GM23338 (cell line): ENCODE measurements at regions not wholly inside any gene's neighbourhood (a gene's known extent, or its start where the extent isn't known, plus 50 kb on each side); places are given as distances from the start of the nearest gene placed in this dataset.

Experiments used
- ATAC-seq: fragments of 200-7000 bp; cut with Tn5 transposase; 3 replicates; pipeline ENCODE4 v1.9.1; 2020
- DNase-seq: peaks from one replicate; pipeline ENCODE4 v3.0.0-alpha.2; 2015; ENCODE audit warnings: low spot score
- H2AFZ ChIP-seq: fragments of 200-600 bp; sonication (generic); 2 replicates; pipeline ENCODE4 v1.8.0; 2016; ENCODE audit warnings: antibody characterized with exemption, mild to moderate bottlenecking, moderate library complexity
- H3F3A ChIP-seq: fragments of 200-600 bp; sonication (generic); replicated peaks from 2 replicates; pipeline ENCODE4 v1.8.0; 2017; ENCODE audit warnings: antibody characterized with exemption, mixed run types, low read depth
- H3K27ac ChIP-seq: fragments of 200-600 bp; sonication (generic); 2 replicates; pipeline ENCODE4 v1.6.1; 2016; ENCODE audit warnings: low read depth
- H3K27me3 ChIP-seq: fragments of 200-600 bp; sonication (generic); 2 replicates; pipeline ENCODE4 v1.8.0; 2016; ENCODE audit warnings: mild to moderate bottlenecking, mixed run types, moderate library complexity; ENCODE audit not compliant: insufficient read depth
- H3K36me3 ChIP-seq: fragments of 200-600 bp; sonication (generic); 2 replicates; pipeline ENCODE4 v1.8.0; 2016; ENCODE audit warnings: mild to moderate bottlenecking; ENCODE audit not compliant: insufficient read depth
- H3K4me1 ChIP-seq: fragments of 200-600 bp; sonication (generic); 2 replicates; pipeline ENCODE4 v1.8.0; 2016; ENCODE audit warnings: mild to moderate bottlenecking, moderate library complexity; ENCODE audit not compliant: insufficient read depth
- H3K4me2 ChIP-seq: fragments of 200-600 bp; sonication (generic); 2 replicates; pipeline ENCODE4 v1.7.1; 2017; ENCODE audit warnings: mixed run types
- H3K4me3 ChIP-seq: fragments of 200-600 bp; sonication (generic); 2 replicates; pipeline ENCODE4 v1.6.1; 2016; ENCODE audit warnings: mixed run types
- H3K79me2 ChIP-seq: fragments of 200-600 bp; sonication (generic); replicated peaks from 2 replicates; pipeline ENCODE4 v1.8.0; 2017; ENCODE audit warnings: mild to moderate bottlenecking; ENCODE audit not compliant: insufficient read depth
- H3K9me2 ChIP-seq: fragments of 200-600 bp; sonication (generic); 2 replicates; pipeline ENCODE4 v1.8.0; 2017; ENCODE audit not compliant: insufficient read depth
- H4K20me1 ChIP-seq: fragments of 200-600 bp; sonication (generic); replicated peaks from 2 replicates; pipeline ENCODE4 v1.8.0; 2017; ENCODE audit warnings: mild to moderate bottlenecking; ENCODE audit not compliant: insufficient read depth
- H3K27ac Mint-ChIP-seq: 2 replicates; pipeline ENCODE4 v1.8.0; 2020; ENCODE audit warnings: inconsistent platforms, mild to moderate bottlenecking, moderate library complexity, mixed read lengths
- H3K27me3 Mint-ChIP-seq: 3 replicates; pipeline ENCODE4 v1.8.0; 2022; ENCODE audit warnings: low read depth, mild to moderate bottlenecking, moderate library complexity, mixed read lengths, inconsistent platforms; ENCODE audit not compliant: insufficient read depth, poor library complexity
- H3K36me3 Mint-ChIP-seq: 3 replicates; pipeline ENCODE4 v1.8.0; 2021; ENCODE audit warnings: low read depth, mild to moderate bottlenecking, inconsistent platforms, moderate library complexity, mixed read lengths
- H3K4me1 Mint-ChIP-seq: 3 replicates; pipeline ENCODE4 v1.8.0; 2020; ENCODE audit warnings: mild to moderate bottlenecking, inconsistent platforms, mixed read lengths
- H3K4me3 Mint-ChIP-seq: 3 replicates; pipeline ENCODE4 v1.8.0; 2021; ENCODE audit warnings: moderate library complexity, mild to moderate bottlenecking, inconsistent platforms, mixed read lengths
- H3K9me3 Mint-ChIP-seq: 3 replicates; pipeline ENCODE4 v1.8.0; 2020; ENCODE audit warnings: moderate library complexity, mild to moderate bottlenecking, inconsistent platforms, mixed read lengths
- CREB1 ChIP-seq: fragments of 250-450 bp; sonication (Bioruptor Pico); IDR thresholded peaks from 2 replicates; pipeline ENCODE4 v1.5.0; 2020; ENCODE audit warnings: low read depth, mild to moderate bottlenecking, moderate library complexity
- ETS1 ChIP-seq: IDR thresholded peaks from 2 replicates; pipeline ENCODE4 v1.6.1; 2016; ENCODE audit warnings: antibody characterized with exemption
- EZH2 ChIP-seq: fragments of 200-600 bp; sonication (generic); IDR thresholded peaks from one replicate; pipeline ENCODE4 v1.8.0; 2017; ENCODE audit warnings: antibody characterized with exemption, mild to moderate bottlenecking, low read depth; ENCODE audit not compliant: unreplicated experiment
- EZH2phosphoT487 ChIP-seq: fragments of 200-600 bp; sonication (generic); IDR thresholded peaks from one replicate; pipeline ENCODE4 v1.8.1; 2018; ENCODE audit warnings: antibody characterized with exemption; ENCODE audit not compliant: unreplicated experiment
- JUNB ChIP-seq: IDR thresholded peaks from one replicate; pipeline ENCODE4 v1.6.1; 2016; ENCODE audit warnings: antibody characterized with exemption; ENCODE audit not compliant: unreplicated experiment
- NANOG ChIP-seq: IDR thresholded peaks from 2 replicates; pipeline ENCODE4 v1.6.1; 2016; ENCODE audit warnings: antibody characterized with exemption, borderline replicate concordance
- POLR2AphosphoS5 ChIP-seq: IDR thresholded peaks from 2 replicates; pipeline ENCODE4 v1.6.1; 2016; ENCODE audit warnings: antibody characterized with exemption, low read depth
- REST ChIP-seq: IDR thresholded peaks from one replicate; pipeline ENCODE4 v1.6.1; 2018; ENCODE audit warnings: antibody characterized with exemption; ENCODE audit not compliant: unreplicated experiment
- STAT1 ChIP-seq: IDR thresholded peaks from one replicate; pipeline ENCODE4 v1.6.1; 2016; ENCODE audit warnings: antibody characterized with exemption; ENCODE audit not compliant: unreplicated experiment
- ZNF114 ChIP-seq: fragments of 250-450 bp; sonication (Bioruptor Pico); IDR thresholded peaks from 2 replicates; pipeline ENCODE4 v1.5.0; 2020; ENCODE audit warnings: mild to moderate bottlenecking, moderate library complexity
- ZNF331 ChIP-seq: fragments of 250-450 bp; sonication (Bioruptor Pico); IDR thresholded peaks from 2 replicates; pipeline ENCODE4 v1.5.0; 2020; ENCODE audit warnings: low read depth, mild to moderate bottlenecking, moderate library complexity
- TF ChIP-seq, protein P1 (sequence below): fragments of 250-450 bp; sonication (Bioruptor Pico); IDR thresholded peaks from 2 replicates; pipeline ENCODE4 v1.5.0; 2020; ENCODE audit warnings: mild to moderate bottlenecking, moderate library complexity
- TF ChIP-seq, protein P2 (sequence below), 2 experiments: fragments of 200-600 bp in 1 of 2; sonication (generic) in 1 of 2; conservative IDR thresholded peaks; 2 replicates each; pipeline versions ENCODE4 v1.5.1 to v1.6.1; 2016 to 2017; ENCODE audit warnings: antibody characterized with exemption in 2 of 2, low read depth in 2 of 2, mild to moderate bottlenecking in 2 of 2, moderate library complexity in 1 of 2

DNA sequence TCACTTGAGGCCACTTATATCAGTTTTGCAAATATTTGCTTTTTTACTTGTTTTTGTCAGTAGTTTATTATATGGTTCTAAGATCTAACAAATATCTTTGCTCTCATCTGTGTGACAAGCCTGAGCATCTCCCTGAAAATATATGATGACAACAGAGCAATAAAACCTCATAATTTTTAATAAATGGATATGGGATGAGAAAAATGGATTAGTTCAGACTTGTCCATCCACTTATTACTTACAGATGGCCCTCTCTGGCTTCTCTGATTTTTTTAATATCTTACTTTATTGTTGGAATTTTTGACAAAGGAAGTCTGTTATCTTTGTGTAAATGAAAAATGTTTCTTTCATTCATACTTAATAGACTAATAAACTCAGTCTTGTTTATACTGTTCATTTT is 491.4 kb upstream of the RAG2 start:
- no peak for ATAC-seq
- Histone ChIP-seq H3F3A (no peaks in the 10 kb centered on the region), H3K4me3 (no peak overlapping the region), H3K4me2 (no peak overlapping the region), H3K79me2 (no peaks in the 10 kb centered on the region), H3K27ac (no peak overlapping the region), H3K36me3 (peaks cover 8% of the 10 kb centered on the region; the same call in 1 of the 2 replicates), H3K4me1 (no peaks in the 10 kb centered on the region), H3K27me3 (no peaks in the 10 kb centered on the region), H4K20me1 (no peaks in the 10 kb centered on the region), H2AFZ (no peak overlapping the region), H3K9me2 (no peaks in the 10 kb centered on the region)
- no peaks in the 10 kb centered on the region; the same call in 2 of the 3 replicates for H3K4me1 Mint-ChIP-seq
- peaks cover 9% of the 10 kb centered on the region; the same call in 2 of the 3 replicates for H3K36me3 Mint-ChIP-seq
- H3K9me3 Mint-ChIP-seq: peaks cover 91% of the 10 kb centered on the region
- no peak overlapping the region for H3K27ac Mint-ChIP-seq
- TF ChIP-seq STAT1 (no peak), ETS1 (no peak), ZNF331 (CRISPR knock-in tag) (no peak), ZNF114 (CRISPR knock-in tag) (no peak), CREB1 (CRISPR knock-in tag) (no peak), REST (no peak), POLR2AphosphoS5 (no peak), EZH2phosphoT487 (no peak), JUNB (no peak), NANOG (no peak), EZH2 (no peak)
- TF ChIP-seq, protein P1, sequence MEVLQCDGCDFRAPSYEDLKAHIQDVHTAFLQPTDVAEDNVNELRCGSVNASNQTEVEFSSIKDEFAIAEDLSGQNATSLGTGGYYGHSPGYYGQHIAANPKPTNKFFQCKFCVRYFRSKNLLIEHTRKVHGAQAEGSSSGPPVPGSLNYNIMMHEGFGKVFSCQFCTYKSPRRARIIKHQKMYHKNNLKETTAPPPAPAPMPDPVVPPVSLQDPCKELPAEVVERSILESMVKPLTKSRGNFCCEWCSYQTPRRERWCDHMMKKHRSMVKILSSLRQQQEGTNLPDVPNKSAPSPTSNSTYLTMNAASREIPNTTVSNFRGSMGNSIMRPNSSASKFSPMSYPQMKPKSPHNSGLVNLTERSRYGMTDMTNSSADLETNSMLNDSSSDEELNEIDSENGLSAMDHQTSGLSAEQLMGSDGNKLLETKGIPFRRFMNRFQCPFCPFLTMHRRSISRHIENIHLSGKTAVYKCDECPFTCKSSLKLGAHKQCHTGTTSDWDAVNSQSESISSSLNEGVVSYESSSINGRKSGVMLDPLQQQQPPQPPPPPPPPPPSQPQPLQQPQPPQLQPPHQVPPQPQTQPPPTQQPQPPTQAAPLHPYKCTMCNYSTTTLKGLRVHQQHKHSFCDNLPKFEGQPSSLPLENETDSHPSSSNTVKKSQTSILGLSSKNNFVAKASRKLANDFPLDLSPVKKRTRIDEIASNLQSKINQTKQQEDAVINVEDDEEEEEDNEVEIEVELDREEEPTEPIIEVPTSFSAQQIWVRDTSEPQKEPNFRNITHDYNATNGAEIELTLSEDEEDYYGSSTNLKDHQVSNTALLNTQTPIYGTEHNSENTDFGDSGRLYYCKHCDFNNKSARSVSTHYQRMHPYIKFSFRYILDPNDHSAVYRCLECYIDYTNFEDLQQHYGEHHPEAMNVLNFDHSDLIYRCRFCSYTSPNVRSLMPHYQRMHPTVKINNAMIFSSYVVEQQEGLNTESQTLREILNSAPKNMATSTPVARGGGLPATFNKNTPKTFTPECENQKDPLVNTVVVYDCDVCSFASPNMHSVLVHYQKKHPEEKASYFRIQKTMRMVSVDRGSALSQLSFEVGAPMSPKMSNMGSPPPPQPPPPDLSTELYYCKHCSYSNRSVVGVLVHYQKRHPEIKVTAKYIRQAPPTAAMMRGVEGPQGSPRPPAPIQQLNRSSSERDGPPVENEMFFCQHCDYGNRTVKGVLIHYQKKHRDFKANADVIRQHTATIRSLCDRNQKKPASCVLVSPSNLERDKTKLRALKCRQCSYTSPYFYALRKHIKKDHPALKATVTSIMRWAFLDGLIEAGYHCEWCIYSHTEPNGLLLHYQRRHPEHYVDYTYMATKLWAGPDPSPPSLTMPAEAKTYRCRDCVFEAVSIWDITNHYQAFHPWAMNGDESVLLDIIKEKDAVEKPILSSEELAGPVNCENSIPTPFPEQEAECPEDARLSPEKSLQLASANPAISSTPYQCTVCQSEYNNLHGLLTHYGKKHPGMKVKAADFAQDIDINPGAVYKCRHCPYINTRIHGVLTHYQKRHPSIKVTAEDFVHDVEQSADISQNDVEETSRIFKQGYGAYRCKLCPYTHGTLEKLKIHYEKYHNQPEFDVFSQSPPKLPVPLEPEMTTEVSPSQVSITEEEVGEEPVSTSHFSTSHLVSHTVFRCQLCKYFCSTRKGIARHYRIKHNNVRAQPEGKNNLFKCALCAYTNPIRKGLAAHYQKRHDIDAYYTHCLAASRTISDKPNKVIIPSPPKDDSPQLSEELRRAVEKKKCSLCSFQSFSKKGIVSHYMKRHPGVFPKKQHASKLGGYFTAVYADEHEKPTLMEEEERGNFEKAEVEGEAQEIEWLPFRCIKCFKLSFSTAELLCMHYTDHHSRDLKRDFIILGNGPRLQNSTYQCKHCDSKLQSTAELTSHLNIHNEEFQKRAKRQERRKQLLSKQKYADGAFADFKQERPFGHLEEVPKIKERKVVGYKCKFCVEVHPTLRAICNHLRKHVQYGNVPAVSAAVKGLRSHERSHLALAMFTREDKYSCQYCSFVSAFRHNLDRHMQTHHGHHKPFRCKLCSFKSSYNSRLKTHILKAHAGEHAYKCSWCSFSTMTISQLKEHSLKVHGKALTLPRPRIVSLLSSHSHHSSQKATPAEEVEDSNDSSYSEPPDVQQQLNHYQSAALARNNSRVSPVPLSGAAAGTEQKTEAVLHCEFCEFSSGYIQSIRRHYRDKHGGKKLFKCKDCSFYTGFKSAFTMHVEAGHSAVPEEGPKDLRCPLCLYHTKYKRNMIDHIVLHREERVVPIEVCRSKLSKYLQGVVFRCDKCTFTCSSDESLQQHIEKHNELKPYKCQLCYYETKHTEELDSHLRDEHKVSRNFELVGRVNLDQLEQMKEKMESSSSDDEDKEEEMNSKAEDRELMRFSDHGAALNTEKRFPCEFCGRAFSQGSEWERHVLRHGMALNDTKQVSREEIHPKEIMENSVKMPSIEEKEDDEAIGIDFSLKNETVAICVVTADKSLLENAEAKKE (CRISPR knock-in tag): no peak
- TF ChIP-seq, protein P2, sequence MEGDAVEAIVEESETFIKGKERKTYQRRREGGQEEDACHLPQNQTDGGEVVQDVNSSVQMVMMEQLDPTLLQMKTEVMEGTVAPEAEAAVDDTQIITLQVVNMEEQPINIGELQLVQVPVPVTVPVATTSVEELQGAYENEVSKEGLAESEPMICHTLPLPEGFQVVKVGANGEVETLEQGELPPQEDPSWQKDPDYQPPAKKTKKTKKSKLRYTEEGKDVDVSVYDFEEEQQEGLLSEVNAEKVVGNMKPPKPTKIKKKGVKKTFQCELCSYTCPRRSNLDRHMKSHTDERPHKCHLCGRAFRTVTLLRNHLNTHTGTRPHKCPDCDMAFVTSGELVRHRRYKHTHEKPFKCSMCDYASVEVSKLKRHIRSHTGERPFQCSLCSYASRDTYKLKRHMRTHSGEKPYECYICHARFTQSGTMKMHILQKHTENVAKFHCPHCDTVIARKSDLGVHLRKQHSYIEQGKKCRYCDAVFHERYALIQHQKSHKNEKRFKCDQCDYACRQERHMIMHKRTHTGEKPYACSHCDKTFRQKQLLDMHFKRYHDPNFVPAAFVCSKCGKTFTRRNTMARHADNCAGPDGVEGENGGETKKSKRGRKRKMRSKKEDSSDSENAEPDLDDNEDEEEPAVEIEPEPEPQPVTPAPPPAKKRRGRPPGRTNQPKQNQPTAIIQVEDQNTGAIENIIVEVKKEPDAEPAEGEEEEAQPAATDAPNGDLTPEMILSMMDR (conservative IDR thresholded peaks at IDR 0.05; ENCODE audit: low read depth in 2 of 2): no peak
- H3K27me3 Mint-ChIP-seq: no peaks in the 10 kb centered on the region
- H3K4me3 Mint-ChIP-seq: no peak overlapping the region
- no peak for DNase-seq
